H1 (cell line): ENCODE measurements at regions not wholly inside any gene's neighbourhood (a gene's known extent, or its start where the extent isn't known, plus 50 kb on each side); places are given as distances from the start of the nearest gene placed in this dataset.

Source experiments
- CTCF ChIA-PET: fragments of 300-600 bp; sonication (Branson Sonifier 250); formaldehyde crosslinking; loops from one replicate; lab custom pipeline; 2021; ENCODE audit not compliant: partially characterized antibody; lab: Charles Lee
- POLR2A ChIA-PET: fragments of 300-600 bp; sonication (Branson Sonifier 250); formaldehyde crosslinking; loops from one replicate; lab custom pipeline; 2021; ENCODE audit warnings: inconsistent platforms; ENCODE audit not compliant: partially characterized antibody; lab: Charles Lee
- DNase-seq, 2 experiments: peaks; one replicate each; pipeline versions ENCODE4 v3.0.0 to v3.0.0-alpha.2; 2010 to 2022; ENCODE audit warnings: low spot score in 2 of 2, low read depth in 1 of 2, mixed read lengths in 1 of 2
- FAIRE-seq: peaks from 2 replicates; lab custom pipeline; 2011; peaks lifted over from hg19 to GRCh38; lab: Jason Lieb, UNC
- H2AFZ ChIP-seq: 2 replicates; pipeline ENCODE4 v1.8.1; 2012; ENCODE audit warnings: low read length, inconsistent platforms
- H2AK5ac ChIP-seq: 2 replicates; pipeline ENCODE4 v1.6.1; 2013; ENCODE audit warnings: low read depth, low read length
- H2BK120ac ChIP-seq: replicated peaks from 2 replicates; pipeline ENCODE3; 2013; ENCODE audit warnings: low read depth, low read length, inconsistent platforms
- H2BK12ac ChIP-seq: 2 replicates; pipeline ENCODE4 v1.6.1; 2013; ENCODE audit warnings: low read depth, low read length
- H2BK15ac ChIP-seq: 2 replicates; pipeline ENCODE4 v1.6.1; 2013; ENCODE audit warnings: low read length
- H2BK20ac ChIP-seq: 2 replicates; pipeline ENCODE4 v1.6.1; 2013; ENCODE audit warnings: low read length
- H2BK5ac ChIP-seq: 2 replicates; pipeline ENCODE4 v1.6.1; 2013; ENCODE audit warnings: low read depth, low read length
- H3K14ac ChIP-seq: 2 replicates; pipeline ENCODE4 v1.6.1; 2013; ENCODE audit warnings: inconsistent platforms; ENCODE audit not compliant: insufficient read length
- H3K18ac ChIP-seq: 2 replicates; pipeline ENCODE4 v1.6.1; 2013; ENCODE audit warnings: low read length; ENCODE audit errors: extremely low read depth
- H3K23ac ChIP-seq: 2 replicates; pipeline ENCODE4 v1.6.1; 2013; ENCODE audit warnings: inconsistent platforms; ENCODE audit not compliant: insufficient read length
- H3K23me2 ChIP-seq: 2 replicates; pipeline ENCODE4 v1.6.1; 2013; ENCODE audit warnings: low read depth, low read length
- H3K27ac ChIP-seq: 2 replicates; pipeline ENCODE4 v1.6.1; 2011; ENCODE audit warnings: low read depth, low read length, inconsistent platforms
- H3K27me3 ChIP-seq, 4 experiments: replicated peaks in 1 of 4; 1 replicate in 1 of 4; 2 replicates in 3 of 4; pipeline versions ENCODE4 v1.6.1 to v1.8.1; 2011 to 2013; ENCODE audit warnings: low read length in 3 of 4, mild to moderate bottlenecking in 3 of 4, inconsistent platforms in 2 of 4, mixed read lengths in 2 of 4, moderate library complexity in 1 of 4; ENCODE audit not compliant: control insufficient read depth in 3 of 4, insufficient read depth in 3 of 4; ENCODE audit errors: extremely low read depth in 1 of 4
- H3K36me3 ChIP-seq, 4 experiments: 2 replicates each; pipeline versions ENCODE4 v1.6.1 to v1.8.1; 2011 to 2013; ENCODE audit warnings: mild to moderate bottlenecking in 4 of 4, low read length in 3 of 4, moderate library complexity in 2 of 4, control low read depth in 1 of 4, inconsistent platforms in 1 of 4; ENCODE audit not compliant: insufficient read depth in 4 of 4, control insufficient read depth in 2 of 4
- H3K4ac ChIP-seq: replicated peaks from 2 replicates; pipeline ENCODE3; 2013; ENCODE audit warnings: low read length, low read depth, mixed read lengths, inconsistent platforms; ENCODE audit not compliant: insufficient read length
- H3K4me1 ChIP-seq, 4 experiments: replicated peaks in 1 of 4; 1 replicate in 1 of 4; 2 replicates in 3 of 4; pipeline versions ENCODE4 v1.6.1 to v1.8.1; 2011 to 2013; ENCODE audit warnings: low read length in 3 of 4, inconsistent platforms in 2 of 4, mixed read lengths in 1 of 4; ENCODE audit not compliant: insufficient read depth in 4 of 4, control insufficient read depth in 3 of 4
- H3K4me2 ChIP-seq, 2 experiments: 2 replicates each; pipeline versions ENCODE4 v1.6.1 to v1.8.1; 2011 to 2013; ENCODE audit warnings: low read depth in 2 of 2, low read length in 2 of 2, control low read depth in 1 of 2, inconsistent platforms in 1 of 2, mild to moderate bottlenecking in 1 of 2; ENCODE audit not compliant: insufficient read depth in 1 of 2
- H3K4me3 ChIP-seq, 4 experiments: fragments of 200-600, 300-600 bp in 1 of 4; sonication (generic), shearing (Covaris generic), sonication (Bioruptor Twin) in 1 of 4; 2 replicates each; pipeline versions ENCODE4 v1.5.1 to v1.8.1; 2011 to 2016; ENCODE audit warnings: low read length in 4 of 4, low read depth in 3 of 4, control low read depth in 2 of 4, inconsistent platforms in 2 of 4, mild to moderate bottlenecking in 2 of 4, mixed read lengths in 1 of 4, moderate library complexity in 1 of 4; ENCODE audit not compliant: insufficient read depth in 2 of 4; ENCODE audit errors: extremely low read depth in 1 of 4
- H3K56ac ChIP-seq: replicated peaks from 2 replicates; pipeline ENCODE3; 2013; ENCODE audit warnings: low read depth, mild to moderate bottlenecking, mixed read lengths, low read length, inconsistent platforms; ENCODE audit not compliant: insufficient read length
- H3K79me1 ChIP-seq: 2 replicates; pipeline ENCODE4 v1.6.1; 2013; ENCODE audit warnings: low read depth, low read length, control low read depth
- H3K79me2 ChIP-seq, 2 experiments: 2 replicates each; pipeline versions ENCODE4 v1.6.1 to v1.8.1; 2012 to 2013; ENCODE audit warnings: low read length in 2 of 2, mild to moderate bottlenecking in 2 of 2, inconsistent platforms in 1 of 2; ENCODE audit not compliant: insufficient read depth in 2 of 2, control insufficient read depth in 1 of 2
- H3K9ac ChIP-seq, 4 experiments: replicated peaks in 1 of 4; 1 replicate in 1 of 4; 2 replicates in 3 of 4; pipeline versions ENCODE4 v1.6.1 to v1.8.1; 2011 to 2013; ENCODE audit warnings: low read depth in 3 of 4, low read length in 3 of 4, control low read depth in 2 of 4, mild to moderate bottlenecking in 2 of 4, moderate library complexity in 2 of 4, inconsistent platforms in 1 of 4; ENCODE audit errors: extremely low read depth in 1 of 4
- H3K9me3 ChIP-seq, 2 experiments: 2 replicates each; pipeline versions ENCODE4 v1.6.1 to v1.8.1; 2012 to 2013; ENCODE audit warnings: mild to moderate bottlenecking in 2 of 2, moderate library complexity in 2 of 2, control low read depth in 1 of 2, inconsistent platforms in 1 of 2, low read depth in 1 of 2, low read length in 1 of 2, mixed read lengths in 1 of 2; ENCODE audit not compliant: insufficient read depth in 2 of 2
- H4K20me1 ChIP-seq, 2 experiments: replicated peaks in 1 of 2; 2 replicates each; pipeline versions ENCODE3 to v1.8.1; 2011 to 2013; ENCODE audit warnings: inconsistent platforms in 2 of 2, low read length in 2 of 2, mild to moderate bottlenecking in 1 of 2; ENCODE audit not compliant: insufficient read depth in 2 of 2, control insufficient read depth in 1 of 2
- H4K5ac ChIP-seq: 2 replicates; pipeline ENCODE4 v1.6.1; 2013; ENCODE audit warnings: low read length, low read depth, mixed read lengths, inconsistent platforms; ENCODE audit not compliant: insufficient read length
- H4K8ac ChIP-seq: 2 replicates; pipeline ENCODE4 v1.8.0; 2013; ENCODE audit warnings: mild to moderate bottlenecking, moderate library complexity, low read length, inconsistent platforms; ENCODE audit not compliant: insufficient read depth; ENCODE audit errors: extremely low read depth
- H4K91ac ChIP-seq: replicated peaks from 2 replicates; pipeline ENCODE3; 2013; ENCODE audit warnings: low read length, mixed read lengths, inconsistent platforms; ENCODE audit not compliant: insufficient read length
- ASH2L ChIP-seq: fragments of 200-600, 300-600 bp; sonication (generic); IDR thresholded peaks from one replicate; pipeline ENCODE4 v1.7.1; 2017; ENCODE audit warnings: low read length
- CBX8 ChIP-seq: fragments of 300-800, 300-1000 bp; sonication (generic); IDR thresholded peaks from 2 replicates; pipeline ENCODE4 v1.7.1; 2016; ENCODE audit warnings: low read depth, low read length, borderline replicate concordance
- HDAC2 ChIP-seq, 2 experiments: fragments of 300-600 bp in 1 of 2; sonication (generic) in 1 of 2; IDR thresholded peaks; 2 replicates each; pipeline ENCODE4 v1.6.1; 2011 to 2012; ENCODE audit warnings: low read depth in 2 of 2, low read length in 2 of 2, mild to moderate bottlenecking in 2 of 2, moderate library complexity in 2 of 2, borderline replicate concordance in 1 of 2, inconsistent platforms in 1 of 2
- KDM4A ChIP-seq: IDR thresholded peaks from one replicate; pipeline ENCODE4 v1.7.1; 2012; ENCODE audit warnings: low read depth, mild to moderate bottlenecking, moderate library complexity, low read length, inconsistent platforms; ENCODE audit not compliant: severe bottlenecking
- NRF1 ChIP-seq: IDR thresholded peaks from 2 replicates; pipeline ENCODE4 v1.6.1; 2011; ENCODE audit warnings: mild to moderate bottlenecking, low read depth, low read length, improper control_type of control experiment
- PHF8 ChIP-seq: fragments of 200-600 bp; sonication (generic); conservative IDR thresholded peaks from 2 replicates; pipeline ENCODE4 v1.7.1; 2012; ENCODE audit warnings: low read depth, mild to moderate bottlenecking, inconsistent platforms, low read length, moderate library complexity
- POLR2A ChIP-seq, 2 experiments: IDR thresholded peaks; 1 replicate in 1 of 2; 2 replicates in 1 of 2; pipeline ENCODE4 v1.6.1; 2011; ENCODE audit warnings: low read depth in 2 of 2, low read length in 2 of 2, mild to moderate bottlenecking in 2 of 2; ENCODE audit errors: control extremely low read depth in 1 of 2
- RFX5 ChIP-seq: IDR thresholded peaks from 2 replicates; pipeline ENCODE4 v1.6.1; 2011; ENCODE audit warnings: low read depth, low read length, improper control_type of control experiment, borderline replicate concordance
- RNF2 ChIP-seq: fragments of 200-900, 300-1000 bp; sonication (generic); IDR thresholded peaks from 2 replicates; pipeline ENCODE4 v1.7.1; 2016; ENCODE audit warnings: borderline replicate concordance, low read depth, mild to moderate bottlenecking, antibody characterized with exemption, low read length; ENCODE audit not compliant: poor library complexity, severe bottlenecking; ENCODE audit errors: missing control alignments
- RXRA ChIP-seq: IDR thresholded peaks from 2 replicates; pipeline ENCODE4 v1.6.1; 2011; ENCODE audit warnings: low read depth, mild to moderate bottlenecking, low read length, moderate library complexity; ENCODE audit not compliant: insufficient read depth
- SP1 ChIP-seq: IDR thresholded peaks from 2 replicates; pipeline ENCODE4 v1.6.1; 2011; ENCODE audit warnings: low read depth, low read length
- SUZ12 ChIP-seq: fragments of 200-600 bp; sonication (generic); IDR thresholded peaks from 2 replicates; pipeline ENCODE4 v1.6.1; 2012; ENCODE audit warnings: mild to moderate bottlenecking, inconsistent platforms, low read length, moderate library complexity, mixed read lengths
- WGBS, 2 experiments: shearing (Covaris generic) in 1 of 2; methylation state at CpG; one replicate each; pipeline versions ENCODE4 v1.1.6 to v1.1.7; 2013 to 2015; ENCODE audit warnings: low lambda C conversion rate in 2 of 2, mixed read lengths in 2 of 2, inconsistent platforms in 1 of 2, low coverage in 1 of 2, missing lambda C conversion rate in 1 of 2; ENCODE audit not compliant: insufficient replicate concordance in 2 of 2, insufficient coverage in 1 of 2, insufficient read length in 1 of 2; ENCODE audit errors: extremely low coverage in 1 of 2, missing lambda C conversion rate in 1 of 2; 5-methylcytosine and 5-hydroxymethylcytosine counted together
- TF ChIP-seq, protein P1 (sequence below): IDR thresholded peaks from 2 replicates; pipeline ENCODE4 v1.6.1; 2011; ENCODE audit warnings: low read length, improper control_type of control experiment

GRCh38 chr7:12117170-12117569 lies 93.9 kb upstream of the TMEM106B start:
- Histone ChIP-seq H3K9ac (no peak overlapping the region), H2AFZ (no peak overlapping the region), H4K8ac (no peak overlapping the region), H3K56ac (no peak overlapping the region), H2BK15ac (no peak overlapping the region), H3K23ac (no peak overlapping the region), H3K18ac (no peak overlapping the region), H3K4me3 (no peak overlapping the region), H3K27me3 (peaks cover 0 to 4% (median 0%) of the 10 kb centered on the region in 4 experiments; a peak in 2 of 7 replicates), H4K91ac (no peak overlapping the region), H3K4me1 (no peaks in the 10 kb centered on the region; a peak in 1 of 7 replicates), H3K79me2 (no peaks in the 10 kb centered on the region), H2BK5ac (no peak overlapping the region), H2AK5ac (no peak overlapping the region), H3K23me2 (no peaks in the 10 kb centered on the region), H3K27ac (no peak overlapping the region), H2BK120ac (no peak overlapping the region), H3K4ac (no peak overlapping the region), H3K14ac (no peak overlapping the region), H3K4me2 (no peak overlapping the region), H2BK20ac (no peak overlapping the region), H3K79me1 (no peaks in the 10 kb centered on the region), H3K36me3 (no peaks in the 10 kb centered on the region), H4K20me1 (no peaks in the 10 kb centered on the region), H4K5ac (no peak overlapping the region), H3K9me3 (no peaks in the 10 kb centered on the region), H2BK12ac (no peak overlapping the region)
- DNase-seq = no peak
- FAIRE-seq = no peak
- WGBS, 2 experiments = 89% methylated on average over 2 of the region's 2 CpGs; no CpG with 5 or more reads in 1 of the 2 experiments
- ChIA-PET CTCF (interaction anchor here (0.8 to 2.8 kb wide), 2 partner anchors 21 to 48 kb away, joined by 3 to 11 read pairs; no protein-coding TSS in a partner anchor), POLR2A (no interaction called here)
- TF ChIP-seq HDAC2 (IDR thresholded peaks at IDR 0.05; ENCODE audit: borderline replicate concordance in 1 of 2, low read depth in 2 of 2, low read length in 2 of 2) (no peak), SUZ12 (no peak), ASH2L (no peak), RNF2 (no peak), PHF8 (no peak), CBX8 (no peak), KDM4A (no peak), POLR2A (IDR thresholded peaks at IDR 0.05; ENCODE audit: control extremely low read depth in 1 of 2, low read depth in 2 of 2, low read length in 2 of 2) (no peak), SP1 (no peak), NRF1 (no peak), RFX5 (no peak), RXRA (no peak)
- TF ChIP-seq, protein P1, sequence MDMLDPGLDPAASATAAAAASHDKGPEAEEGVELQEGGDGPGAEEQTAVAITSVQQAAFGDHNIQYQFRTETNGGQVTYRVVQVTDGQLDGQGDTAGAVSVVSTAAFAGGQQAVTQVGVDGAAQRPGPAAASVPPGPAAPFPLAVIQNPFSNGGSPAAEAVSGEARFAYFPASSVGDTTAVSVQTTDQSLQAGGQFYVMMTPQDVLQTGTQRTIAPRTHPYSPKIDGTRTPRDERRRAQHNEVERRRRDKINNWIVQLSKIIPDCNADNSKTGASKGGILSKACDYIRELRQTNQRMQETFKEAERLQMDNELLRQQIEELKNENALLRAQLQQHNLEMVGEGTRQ = no peak
